ENCODE measurements at regions not wholly inside any gene's neighbourhood (a gene's known extent, or its start where the extent isn't known, plus 50 kb on each side); places are given as distances from the start of the nearest gene placed in this dataset.

- Histone ChIP-seq H3K27me3 (ENCODE audit: low read depth) (no peaks in the 10 kb centered on the region), H3K4me1 (peaks cover 14% of the 10 kb centered on the region), H3K27ac (replicated peaks) (no peak overlapping the region), H3K4me3 (no peak overlapping the region), H3K36me3 (no peaks in the 10 kb centered on the region), H3K9me3 (replicated peaks) (no peaks in the 10 kb centered on the region)
- TF ChIP-seq, protein P1, sequence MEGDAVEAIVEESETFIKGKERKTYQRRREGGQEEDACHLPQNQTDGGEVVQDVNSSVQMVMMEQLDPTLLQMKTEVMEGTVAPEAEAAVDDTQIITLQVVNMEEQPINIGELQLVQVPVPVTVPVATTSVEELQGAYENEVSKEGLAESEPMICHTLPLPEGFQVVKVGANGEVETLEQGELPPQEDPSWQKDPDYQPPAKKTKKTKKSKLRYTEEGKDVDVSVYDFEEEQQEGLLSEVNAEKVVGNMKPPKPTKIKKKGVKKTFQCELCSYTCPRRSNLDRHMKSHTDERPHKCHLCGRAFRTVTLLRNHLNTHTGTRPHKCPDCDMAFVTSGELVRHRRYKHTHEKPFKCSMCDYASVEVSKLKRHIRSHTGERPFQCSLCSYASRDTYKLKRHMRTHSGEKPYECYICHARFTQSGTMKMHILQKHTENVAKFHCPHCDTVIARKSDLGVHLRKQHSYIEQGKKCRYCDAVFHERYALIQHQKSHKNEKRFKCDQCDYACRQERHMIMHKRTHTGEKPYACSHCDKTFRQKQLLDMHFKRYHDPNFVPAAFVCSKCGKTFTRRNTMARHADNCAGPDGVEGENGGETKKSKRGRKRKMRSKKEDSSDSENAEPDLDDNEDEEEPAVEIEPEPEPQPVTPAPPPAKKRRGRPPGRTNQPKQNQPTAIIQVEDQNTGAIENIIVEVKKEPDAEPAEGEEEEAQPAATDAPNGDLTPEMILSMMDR (IDR thresholded peaks at IDR 0.05; ENCODE audit: borderline replicate concordance), result no peak
- intact Hi-C loops (cut with micrococcal nuclease), result no loop called here
- no peak for DNase-seq
Observed at GRCh38 chr10:78205457-78206016, 171.9 kb downstream of the RPS24 start.

DNA sequence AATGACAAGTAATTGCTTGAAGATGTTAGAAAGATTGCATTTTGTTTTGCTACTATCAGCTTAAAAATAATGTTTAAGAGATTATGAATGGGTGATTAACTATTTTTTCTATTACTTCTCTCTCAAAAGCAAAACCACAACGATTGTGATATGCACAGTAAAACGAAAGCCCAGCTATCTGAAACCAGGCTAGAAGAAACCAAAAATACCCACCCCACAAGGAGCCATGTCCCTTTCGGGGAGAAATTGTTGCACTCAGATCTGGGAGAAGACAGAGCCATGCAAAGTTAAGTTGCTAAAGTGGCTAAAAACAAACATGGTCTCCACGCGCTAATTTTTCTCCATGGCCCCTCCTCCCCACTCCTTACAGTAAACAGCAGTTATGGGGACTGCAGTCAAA is 173.6 kb downstream of the RPS24 start:
- TF ChIP-seq, protein P1 (IDR thresholded peaks at IDR 0.05; ENCODE audit: borderline replicate concordance), result no peak
- H3K36me3 ChIP-seq, result no peaks in the 10 kb centered on the region
- no peaks in the 10 kb centered on the region for H3K9me3 ChIP-seq (replicated peaks)
- H3K27ac ChIP-seq (replicated peaks), result no peak overlapping the region
- H3K27me3 ChIP-seq (ENCODE audit: low read depth), result no peaks in the 10 kb centered on the region
- no peak for DNase-seq
- intact Hi-C loops (cut with micrococcal nuclease), result no loop called here
- H3K4me1 ChIP-seq, result peaks cover 21% of the 10 kb centered on the region
- H3K4me3 ChIP-seq, result no peak overlapping the region

- TF ChIP-seq, protein P1 (IDR thresholded peaks at IDR 0.05; ENCODE audit: borderline replicate concordance), result no peak
- Histone ChIP-seq H3K27ac (replicated peaks) (no peak overlapping the region), H3K4me1 (peaks cover 26% of the 10 kb centered on the region), H3K36me3 (no peaks in the 10 kb centered on the region), H3K27me3 (ENCODE audit: low read depth) (no peaks in the 10 kb centered on the region), H3K9me3 (replicated peaks) (no peaks in the 10 kb centered on the region), H3K4me3 (no peak overlapping the region)
- intact Hi-C loops (cut with micrococcal nuclease), result no loop called here
- DNase-seq, result no peak
Observed at GRCh38 chr10:78207776-78208175, 174.1 kb downstream of the RPS24 start.

GRCh38 chr10:78209970-78210369 is 176.3 kb downstream of the RPS24 start:
- TF ChIP-seq, protein P1 (IDR thresholded peaks at IDR 0.05; ENCODE audit: borderline replicate concordance), result no peak
- Histone ChIP-seq H3K4me3 (no peak overlapping the region), H3K9me3 (replicated peaks) (no peaks in the 10 kb centered on the region), H3K4me1 (peaks cover 22% of the 10 kb centered on the region), H3K36me3 (no peaks in the 10 kb centered on the region), H3K27me3 (ENCODE audit: low read depth) (no peaks in the 10 kb centered on the region), H3K27ac (replicated peaks) (no peak overlapping the region)
- intact Hi-C loops (cut with micrococcal nuclease), result no loop called here
- no peak for DNase-seq

- TF ChIP-seq, protein P1 (IDR thresholded peaks at IDR 0.05; ENCODE audit: borderline replicate concordance), result no peak
- Histone ChIP-seq H3K4me3 (no peak overlapping the region), H3K4me1 (peaks cover 28% of the 10 kb centered on the region), H3K36me3 (no peaks in the 10 kb centered on the region), H3K27ac (replicated peaks) (no peak overlapping the region), H3K27me3 (ENCODE audit: low read depth) (no peaks in the 10 kb centered on the region), H3K9me3 (replicated peaks) (no peaks in the 10 kb centered on the region)
- intact Hi-C loops (cut with micrococcal nuclease), result no loop called here
- no peak for DNase-seq
Observed at GRCh38 chr10:78210548-78210947, 176.9 kb downstream of the RPS24 start.
